Fibroblast of the aortic adventitia (primary cell): ENCODE measurements at regions not wholly inside any gene's neighbourhood (a gene's known extent, or its start where the extent isn't known, plus 50 kb on each side); places are given as distances from the start of the nearest gene placed in this dataset.
A peak's percentile ranks its signal among the peaks of the same experiment; 100 is the strongest.

Source experiments
- DNase-seq: peaks from one replicate; pipeline ENCODE4 v3.0.0-alpha.2; 2010; ENCODE audit warnings: low read depth
- H3K4me3 ChIP-seq: 2 replicates; pipeline ENCODE4 v1.5.1; 2011; ENCODE audit warnings: low read depth, mild to moderate bottlenecking, control low read depth, low read length, moderate library complexity
- TF ChIP-seq, protein P1 (sequence below): IDR thresholded peaks from 2 replicates; pipeline ENCODE4 v1.5.1; 2011; ENCODE audit warnings: mild to moderate bottlenecking, low read length, control low read depth, inconsistent platforms; ENCODE audit not compliant: insufficient read depth

DNA sequence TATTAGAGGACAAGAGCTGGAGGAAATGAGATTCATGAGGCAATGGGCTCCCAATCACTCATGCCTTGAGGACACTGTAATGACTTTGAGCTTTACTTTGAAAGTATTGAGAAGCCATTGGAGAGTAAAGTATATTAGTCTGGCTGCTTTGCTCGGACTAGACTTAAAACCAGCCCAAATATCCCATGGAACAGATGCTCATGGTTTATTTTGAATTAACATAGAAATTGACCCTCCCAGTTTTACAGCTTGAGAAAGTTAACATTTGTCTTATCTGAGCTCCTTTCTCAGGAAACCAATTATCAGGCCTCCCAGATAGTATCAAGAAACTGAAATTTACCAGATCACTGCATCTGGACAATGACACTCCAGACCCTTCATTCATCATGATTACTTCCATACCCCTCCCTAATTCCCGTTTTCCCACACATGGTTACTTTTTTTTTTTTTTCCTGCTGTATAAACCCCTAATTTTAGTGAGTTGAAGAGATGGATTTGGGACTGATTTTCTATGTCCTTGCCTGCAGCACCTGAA lies 270.8 kb upstream of the SMIM30 start:
- no peak overlapping the region for H3K4me3 ChIP-seq
- DNase-seq, result no peak
- TF ChIP-seq, protein P1, sequence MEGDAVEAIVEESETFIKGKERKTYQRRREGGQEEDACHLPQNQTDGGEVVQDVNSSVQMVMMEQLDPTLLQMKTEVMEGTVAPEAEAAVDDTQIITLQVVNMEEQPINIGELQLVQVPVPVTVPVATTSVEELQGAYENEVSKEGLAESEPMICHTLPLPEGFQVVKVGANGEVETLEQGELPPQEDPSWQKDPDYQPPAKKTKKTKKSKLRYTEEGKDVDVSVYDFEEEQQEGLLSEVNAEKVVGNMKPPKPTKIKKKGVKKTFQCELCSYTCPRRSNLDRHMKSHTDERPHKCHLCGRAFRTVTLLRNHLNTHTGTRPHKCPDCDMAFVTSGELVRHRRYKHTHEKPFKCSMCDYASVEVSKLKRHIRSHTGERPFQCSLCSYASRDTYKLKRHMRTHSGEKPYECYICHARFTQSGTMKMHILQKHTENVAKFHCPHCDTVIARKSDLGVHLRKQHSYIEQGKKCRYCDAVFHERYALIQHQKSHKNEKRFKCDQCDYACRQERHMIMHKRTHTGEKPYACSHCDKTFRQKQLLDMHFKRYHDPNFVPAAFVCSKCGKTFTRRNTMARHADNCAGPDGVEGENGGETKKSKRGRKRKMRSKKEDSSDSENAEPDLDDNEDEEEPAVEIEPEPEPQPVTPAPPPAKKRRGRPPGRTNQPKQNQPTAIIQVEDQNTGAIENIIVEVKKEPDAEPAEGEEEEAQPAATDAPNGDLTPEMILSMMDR, result no peak

DNA sequence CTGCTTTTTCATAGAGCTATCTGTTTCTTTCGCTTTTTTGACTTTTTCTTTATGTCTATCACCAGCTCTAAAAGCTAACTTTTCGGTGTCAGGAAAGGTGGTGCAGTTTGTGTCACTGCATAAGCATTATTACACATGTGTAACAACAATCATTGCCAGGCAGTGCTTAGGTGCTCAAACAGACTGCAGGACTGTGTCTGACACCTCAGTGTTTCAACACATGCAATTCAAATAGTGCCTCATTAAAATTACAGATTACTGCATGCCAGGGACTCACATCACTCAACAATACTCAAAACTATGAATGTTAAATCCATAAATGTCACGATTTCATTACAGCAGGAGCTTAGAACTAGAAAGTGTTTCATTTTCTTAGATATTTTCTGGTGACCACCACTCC lies 265.3 kb upstream of the SMIM30 start:
- TF ChIP-seq, protein P1, result no peak
- DNase-seq, result no peak

DNA sequence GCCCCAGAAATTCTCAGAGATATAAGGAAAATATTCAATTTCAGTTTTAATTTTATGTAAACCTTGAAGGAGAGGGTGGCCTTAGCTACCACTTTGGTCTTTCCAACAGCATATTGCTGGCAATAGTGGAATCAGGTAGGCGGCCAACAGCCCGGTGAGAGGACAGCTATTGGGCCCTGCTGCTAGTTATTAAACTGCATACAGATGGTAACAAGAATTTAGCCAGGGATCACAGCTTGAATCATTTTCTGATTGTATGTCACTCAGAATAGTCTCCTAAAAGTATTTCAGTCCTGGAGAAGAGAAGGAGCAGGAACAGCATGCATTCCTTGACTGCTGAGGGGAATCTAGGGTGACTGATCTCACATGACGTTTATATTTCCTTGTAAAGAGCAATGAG lies 261.4 kb upstream of the SMIM30 start:
- TF ChIP-seq, protein P1, result no peak

More for the DNA sequence above, 265.3 kb upstream of the SMIM30 start:
- no peak overlapping the region for H3K4me3 ChIP-seq

DNA sequence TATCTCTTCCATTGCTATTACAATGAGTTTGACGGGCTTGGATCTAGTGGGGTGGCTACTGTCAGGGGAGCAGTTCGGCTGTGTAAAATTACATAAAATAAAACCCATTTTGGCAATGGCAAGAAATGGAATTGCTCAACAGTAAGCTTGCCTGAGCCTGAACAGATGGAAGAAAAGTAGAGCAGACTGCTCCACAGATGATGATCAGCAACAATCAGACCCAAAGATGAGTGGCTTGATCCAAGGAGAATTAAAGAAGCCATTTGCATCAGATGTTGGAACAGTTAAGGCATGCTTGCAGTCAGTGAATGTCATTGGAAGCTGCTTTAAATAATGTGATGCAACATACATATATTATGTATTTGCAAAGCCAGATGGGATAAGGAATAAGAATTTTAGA lies 256.6 kb upstream of the SMIM30 start:
- H3K4me3 ChIP-seq, result no peak overlapping the region
- no peak for DNase-seq
- TF ChIP-seq, protein P1, result no peak

More for the DNA sequence above, 261.4 kb upstream of the SMIM30 start:
- no peak for DNase-seq
- no peak overlapping the region for H3K4me3 ChIP-seq

DNA sequence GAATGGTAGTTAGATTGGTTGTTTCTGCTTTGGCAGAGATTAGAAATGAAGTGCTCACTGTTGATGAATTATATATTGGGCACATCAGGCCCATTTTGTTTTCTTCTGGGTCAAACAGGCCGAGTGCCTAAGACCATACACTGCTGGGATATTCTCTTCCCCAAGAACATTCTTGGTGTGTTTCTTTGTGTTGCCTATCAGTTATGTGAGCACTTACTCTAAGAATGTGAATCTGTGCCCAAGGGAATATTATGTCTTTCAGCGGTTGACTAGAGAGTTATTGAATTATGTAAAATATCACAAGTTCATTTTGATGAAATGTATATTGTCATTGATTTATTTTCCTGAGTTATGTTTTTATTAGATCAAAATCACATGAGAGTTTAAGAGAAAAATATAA lies 255.5 kb upstream of the SMIM30 start:
- H3K4me3 ChIP-seq, result no peak overlapping the region
- DNase-seq, result no peak
- TF ChIP-seq, protein P1, result no peak

DNA sequence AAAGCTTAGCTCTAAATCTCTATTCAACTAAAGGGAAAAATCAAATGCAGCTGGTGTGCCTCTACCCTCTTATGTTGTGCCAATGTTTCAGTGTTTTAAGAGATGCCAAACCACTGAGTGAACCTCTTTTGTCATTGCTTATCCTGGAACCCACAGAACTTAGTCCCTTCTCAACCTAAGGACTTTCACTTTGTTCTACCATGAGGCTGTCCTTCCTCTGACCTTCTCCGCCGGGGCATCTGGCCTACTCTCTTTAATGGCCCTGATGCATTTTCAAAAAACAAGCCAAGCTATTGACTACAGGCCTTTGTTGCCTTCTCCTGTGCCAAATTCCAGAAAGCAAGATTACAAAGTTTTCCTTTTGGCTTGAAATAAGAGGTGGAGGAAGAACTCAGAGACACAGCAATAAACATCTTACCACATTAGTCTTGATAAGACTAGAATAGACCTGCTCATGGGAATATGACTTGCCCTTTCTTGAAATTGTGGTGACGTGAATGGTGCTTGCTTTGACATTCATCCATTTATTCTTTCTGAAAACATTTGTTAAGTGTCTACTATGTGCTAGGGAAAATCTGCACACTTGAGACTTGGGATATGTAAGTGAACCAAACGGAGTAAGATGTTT lies 253.2 kb upstream of the SMIM30 start:
- peak; percentile 60 for DNase-seq
- H3K4me3 ChIP-seq, result no peak overlapping the region
- TF ChIP-seq, protein P1, result no peak

DNA sequence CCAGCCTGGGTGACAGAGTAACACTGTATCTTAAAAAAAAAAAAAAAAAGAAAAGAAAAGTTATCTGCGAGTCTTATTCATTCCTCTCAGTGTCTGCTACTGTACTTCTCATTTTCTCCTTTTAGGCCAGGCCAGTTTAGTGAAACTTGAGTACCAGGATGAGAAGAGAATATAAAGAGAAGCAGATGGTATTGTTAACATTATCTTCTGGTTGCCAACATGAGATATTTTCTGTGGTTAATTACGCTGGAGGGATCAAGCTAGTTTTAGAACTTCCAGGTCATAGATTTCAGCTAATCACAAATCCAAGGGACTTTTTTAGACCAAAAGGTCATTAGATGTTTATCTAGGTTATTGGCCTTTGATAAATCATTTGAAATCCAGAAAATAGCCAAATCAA lies 252.6 kb upstream of the SMIM30 start:
- DNase-seq, result no peak
- no peak overlapping the region for H3K4me3 ChIP-seq
- TF ChIP-seq, protein P1, result no peak
